NCI-H2171 treated with DMSO at 0.1 percent for 48 hours (cell line): ENCODE measurements at regions not wholly inside any gene's neighbourhood (a gene's known extent, or its start where the extent isn't known, plus 50 kb on each side); places are given as distances from the start of the nearest gene placed in this dataset.
"Not testable (repeated sequence)": the region's sequence is repeated elsewhere in the genome, so short reads cannot be mapped to it uniquely, and the experiment has no call there.

Experiments used
- DNase-seq: peaks from one replicate; lab custom pipeline; 2025; lab: John Stamatoyannopoulos, UW

- no peak for DNase-seq
Observed at GRCh38 chr17:5747276-5747675, 163.0 kb upstream of the NLRP1 start.

GRCh38 chr17:5747964-5748363 is 163.7 kb upstream of the NLRP1 start:
- no peak for DNase-seq

GRCh38 chr17:5753421-5753820 is 169.1 kb upstream of the NLRP1 start:
- no peak for DNase-seq

- DNase-seq = no peak
Observed at GRCh38 chr17:5757314-5757907, 173.1 kb upstream of the NLRP1 start.

- no peak for DNase-seq
Observed at GRCh38 chr17:5758651-5759050, 174.3 kb upstream of the NLRP1 start.

GRCh38 chr17:5759501-5759925 is 175.2 kb upstream of the NLRP1 start:
- DNase-seq = no peak

GRCh38 chr17:5762191-5762590 is 177.9 kb upstream of the NLRP1 start:
- no peak for DNase-seq

GRCh38 chr17:5763595-5764306 is 179.4 kb upstream of the NLRP1 start:
- DNase-seq = no peak

GRCh38 chr17:5769593-5770354 is 185.5 kb upstream of the NLRP1 start:
- DNase-seq = peak; percentile 53

GRCh38 chr17:5770441-5771270 is 186.3 kb upstream of the NLRP1 start:
- DNase-seq = no peak

- DNase-seq = not testable (repeated sequence)
Observed at GRCh38 chr17:5771271-5771577, 186.9 kb upstream of the NLRP1 start.

- DNase-seq = not testable (repeated sequence)
Observed at GRCh38 chr17:5772017-5772416, 187.7 kb upstream of the NLRP1 start.

GRCh38 chr17:5772720-5773119 is 188.4 kb upstream of the NLRP1 start:
- DNase-seq = no peak

GRCh38 chr17:5773816-5774360 is 189.6 kb upstream of the NLRP1 start:
- DNase-seq = no peak

- DNase-seq = no peak
Observed at GRCh38 chr17:5775098-5775497, 190.8 kb upstream of the NLRP1 start.

- DNase-seq = no peak
Observed at GRCh38 chr17:5780476-5780875, 196.2 kb upstream of the NLRP1 start.

- DNase-seq = no peak
Observed at GRCh38 chr17:5781236-5781927, 197.1 kb upstream of the NLRP1 start.

GRCh38 chr17:5783269-5783668 is 199.0 kb upstream of the NLRP1 start:
- DNase-seq = no peak

GRCh38 chr17:5783851-5784250 is 199.5 kb upstream of the NLRP1 start:
- no peak for DNase-seq

GRCh38 chr17:5784791-5785190 is 200.5 kb upstream of the NLRP1 start:
- DNase-seq = no peak

- DNase-seq = no peak
Observed at GRCh38 chr17:5785338-5785737, 201.0 kb upstream of the NLRP1 start.
